ENCODE measurements at regions not wholly inside any gene's neighbourhood (a gene's known extent, or its start where the extent isn't known, plus 50 kb on each side); places are given as distances from the start of the nearest gene placed in this dataset.
"Not testable (repeated sequence)": the region's sequence is repeated elsewhere in the genome, so short reads cannot be mapped to it uniquely, and the experiment has no call there.

- no peak for DNase-seq (ENCODE audit: low spot score)
These were observed 55.4 kb upstream of the GRPR start for GRCh38 chrX:16067886-16068515.

- no peak for DNase-seq (ENCODE audit: low spot score)
These were observed 59.4 kb upstream of the GRPR start for GRCh38 chrX:16063921-16064320.

- no peak for DNase-seq (ENCODE audit: low spot score)
These were observed 60.2 kb upstream of the GRPR start for GRCh38 chrX:16063141-16063540.

DNA sequence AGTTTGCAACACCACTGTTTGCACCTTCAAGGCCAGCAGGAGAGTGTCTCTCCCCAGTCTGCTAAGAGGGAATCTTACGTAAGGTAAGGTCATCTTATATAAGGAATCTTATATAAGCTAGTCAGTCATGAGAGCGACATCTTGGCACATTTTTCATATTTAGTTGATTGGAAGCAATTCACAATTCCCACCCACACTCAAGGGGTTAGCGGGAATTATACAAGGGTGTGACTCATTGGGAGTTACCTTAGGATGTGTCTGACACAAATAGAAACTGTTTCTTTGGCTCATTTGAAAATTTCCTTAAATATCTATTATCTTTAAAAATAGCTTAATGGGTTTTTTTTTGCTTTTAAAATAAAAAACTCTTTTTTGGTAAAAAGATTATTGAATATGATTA is 62.1 kb upstream of the GRPR start:
- no peak for DNase-seq (ENCODE audit: low spot score)

- DNase-seq (ENCODE audit: low spot score): no peak
These were observed 63.1 kb upstream of the GRPR start for GRCh38 chrX:16060252-16060651.

- DNase-seq (ENCODE audit: low spot score): not testable (repeated sequence)
These were observed 74.2 kb upstream of the GRPR start for GRCh38 chrX:16049126-16049525.

DNA sequence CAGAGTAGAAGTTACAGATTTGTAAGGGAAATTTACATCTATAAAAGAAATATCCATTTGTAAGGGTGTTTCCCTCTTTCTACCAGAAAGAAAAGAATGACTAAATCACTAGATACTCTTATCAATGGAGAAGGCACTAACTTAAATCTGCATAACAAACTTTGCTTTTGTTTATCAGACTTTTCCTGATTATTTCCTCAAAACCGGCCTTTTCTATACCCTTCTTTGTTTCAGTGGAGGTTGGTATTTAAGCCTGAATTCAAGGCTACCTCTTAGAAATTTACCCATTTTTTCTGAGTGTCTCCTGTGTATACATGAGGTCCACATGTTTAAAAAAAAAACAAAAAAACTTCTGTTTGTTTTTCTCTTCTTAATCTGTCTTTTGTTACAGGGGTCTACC is 80.4 kb upstream of the GRPR start:
- no peak for DNase-seq (ENCODE audit: low spot score)

DNA sequence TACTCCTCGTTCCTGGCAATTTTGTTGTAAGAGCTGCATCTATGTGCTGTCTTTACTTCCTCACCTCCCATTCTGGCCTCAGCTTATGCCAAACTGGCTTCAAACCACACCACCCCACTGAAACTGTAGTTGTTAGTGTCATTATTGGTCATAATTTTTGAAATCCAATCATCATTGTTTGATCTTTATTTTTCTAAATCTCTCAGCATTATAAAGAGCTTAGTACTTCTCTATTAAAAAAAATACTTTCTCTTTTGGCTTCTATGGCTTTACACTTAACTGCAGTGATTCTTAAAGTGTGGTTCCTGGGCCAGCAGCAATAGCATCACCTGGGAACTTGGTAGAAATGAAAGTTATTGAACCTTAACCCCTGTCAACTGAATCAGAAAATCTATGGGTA is 83.5 kb upstream of the GRPR start:
- DNase-seq (ENCODE audit: low spot score): no peak

DNA sequence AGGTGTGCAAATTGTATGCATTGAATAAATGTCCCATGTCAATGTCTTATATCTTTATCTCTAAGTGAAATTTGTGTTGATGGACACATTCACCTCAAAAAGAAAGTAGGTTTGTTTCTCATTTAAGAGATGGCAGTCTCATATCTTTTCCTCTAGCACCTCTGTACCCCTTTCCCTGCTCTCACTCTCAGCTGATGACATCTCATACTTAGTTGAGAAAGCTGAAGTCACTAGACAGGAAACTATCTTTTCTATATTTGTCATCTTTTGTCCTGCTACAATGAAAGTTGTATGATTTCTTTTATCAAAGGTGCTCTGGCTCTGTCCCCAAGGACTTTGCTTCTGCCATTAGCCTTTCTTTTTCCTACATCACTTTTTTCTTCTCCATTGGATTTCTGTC is 84.0 kb upstream of the GRPR start:
- no peak for DNase-seq (ENCODE audit: low spot score)

GRCh38 chrX:16033331-16033730 is 90.0 kb upstream of the GRPR start:
- DNase-seq (ENCODE audit: low spot score): no peak

DNA sequence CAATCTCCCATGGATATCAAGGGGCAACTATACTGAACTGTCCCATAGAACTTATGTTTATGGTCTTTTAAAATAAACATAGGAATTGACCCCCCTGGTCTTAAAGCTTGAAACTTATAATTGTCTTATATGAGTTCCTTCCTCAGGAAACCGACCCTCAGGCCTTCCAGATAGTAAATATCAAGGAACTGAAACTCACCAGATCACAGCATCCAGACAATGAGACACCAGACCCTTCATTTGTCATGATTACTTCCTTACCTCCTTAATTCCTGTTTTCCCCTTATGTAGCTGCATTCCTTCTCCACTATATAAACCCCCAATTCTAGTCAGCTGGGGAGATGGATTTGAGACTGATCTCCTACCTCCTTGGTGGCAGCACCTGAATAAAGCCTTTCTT is 94.8 kb upstream of the GRPR start:
- DNase-seq (ENCODE audit: low spot score): no peak

- no peak for DNase-seq (ENCODE audit: low spot score)
These were observed 99.3 kb upstream of the GRPR start for GRCh38 chrX:16023790-16024734.

GRCh38 chrX:16022580-16023200 is 100.7 kb upstream of the GRPR start:
- no peak for DNase-seq (ENCODE audit: low spot score)

GRCh38 chrX:16018291-16018690 is 105.1 kb upstream of the GRPR start:
- DNase-seq (ENCODE audit: low spot score): no peak

DNA sequence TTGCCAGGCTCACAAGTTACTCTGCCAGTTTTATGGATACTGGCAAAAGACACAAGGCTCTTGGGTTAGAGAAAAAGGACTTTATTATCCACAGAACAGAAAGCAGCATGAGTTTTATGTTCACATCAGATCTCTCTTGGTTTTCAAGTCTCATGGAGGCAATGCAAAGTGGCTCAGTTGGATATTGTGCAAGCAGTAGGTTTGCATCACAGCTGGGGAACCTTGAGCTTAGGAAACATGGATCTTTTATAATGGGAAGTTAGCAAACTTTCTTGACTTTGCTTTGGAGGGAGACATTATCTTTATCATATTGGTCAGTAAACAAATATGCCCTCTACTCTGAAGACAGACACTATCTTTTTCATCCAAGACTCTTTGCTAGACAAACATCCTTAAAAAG is 109.2 kb upstream of the GRPR start:
- DNase-seq (ENCODE audit: low spot score): no peak

GRCh38 chrX:16012250-16012649 is 111.1 kb upstream of the GRPR start:
- no peak for DNase-seq (ENCODE audit: low spot score)

DNA sequence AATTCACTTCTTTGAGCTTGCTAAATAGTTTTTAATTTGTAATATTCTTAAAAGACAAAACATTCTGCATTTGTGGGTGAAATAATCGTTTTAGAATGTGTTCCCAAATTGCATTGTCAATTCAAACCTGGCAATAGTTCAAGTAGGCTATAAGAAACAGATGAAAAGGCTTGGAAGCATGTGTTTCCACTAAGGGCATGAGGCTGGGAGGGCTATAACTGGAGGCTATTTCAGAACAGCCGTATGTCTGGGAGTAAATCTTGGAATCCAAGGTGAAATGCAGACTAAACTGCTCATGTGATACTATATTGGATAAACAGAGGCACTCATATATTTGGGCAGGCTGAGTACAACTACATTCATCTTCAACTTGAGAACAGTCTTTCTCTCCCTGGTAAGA is 117.4 kb upstream of the GRPR start:
- no peak for DNase-seq (ENCODE audit: low spot score)

- no peak for DNase-seq (ENCODE audit: low spot score)
These were observed 121.2 kb upstream of the GRPR start for GRCh38 chrX:16002185-16002584.

DNA sequence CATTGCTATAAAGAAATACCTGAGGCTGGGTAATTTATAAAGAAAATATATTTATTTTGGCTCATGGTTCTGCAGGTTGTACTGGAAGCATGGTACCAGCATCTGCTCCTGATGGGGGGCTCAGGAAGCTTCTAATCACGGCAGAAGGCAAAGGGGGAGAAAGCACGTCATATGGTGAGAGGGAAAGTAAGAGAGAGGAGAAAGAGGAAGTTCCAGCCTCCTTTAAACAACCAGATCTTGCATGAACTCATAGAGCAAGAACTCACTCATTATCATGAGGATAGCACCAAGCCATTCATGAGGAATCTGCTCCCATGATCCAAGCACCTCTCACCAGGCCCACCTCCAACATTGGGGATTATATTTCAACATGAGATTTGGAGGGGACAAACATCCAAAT is 125.0 kb upstream of the GRPR start:
- no peak for DNase-seq (ENCODE audit: low spot score)

- no peak for DNase-seq (ENCODE audit: low spot score)
These were observed 133.6 kb upstream of the GRPR start for GRCh38 chrX:15989716-15990115.

DNA sequence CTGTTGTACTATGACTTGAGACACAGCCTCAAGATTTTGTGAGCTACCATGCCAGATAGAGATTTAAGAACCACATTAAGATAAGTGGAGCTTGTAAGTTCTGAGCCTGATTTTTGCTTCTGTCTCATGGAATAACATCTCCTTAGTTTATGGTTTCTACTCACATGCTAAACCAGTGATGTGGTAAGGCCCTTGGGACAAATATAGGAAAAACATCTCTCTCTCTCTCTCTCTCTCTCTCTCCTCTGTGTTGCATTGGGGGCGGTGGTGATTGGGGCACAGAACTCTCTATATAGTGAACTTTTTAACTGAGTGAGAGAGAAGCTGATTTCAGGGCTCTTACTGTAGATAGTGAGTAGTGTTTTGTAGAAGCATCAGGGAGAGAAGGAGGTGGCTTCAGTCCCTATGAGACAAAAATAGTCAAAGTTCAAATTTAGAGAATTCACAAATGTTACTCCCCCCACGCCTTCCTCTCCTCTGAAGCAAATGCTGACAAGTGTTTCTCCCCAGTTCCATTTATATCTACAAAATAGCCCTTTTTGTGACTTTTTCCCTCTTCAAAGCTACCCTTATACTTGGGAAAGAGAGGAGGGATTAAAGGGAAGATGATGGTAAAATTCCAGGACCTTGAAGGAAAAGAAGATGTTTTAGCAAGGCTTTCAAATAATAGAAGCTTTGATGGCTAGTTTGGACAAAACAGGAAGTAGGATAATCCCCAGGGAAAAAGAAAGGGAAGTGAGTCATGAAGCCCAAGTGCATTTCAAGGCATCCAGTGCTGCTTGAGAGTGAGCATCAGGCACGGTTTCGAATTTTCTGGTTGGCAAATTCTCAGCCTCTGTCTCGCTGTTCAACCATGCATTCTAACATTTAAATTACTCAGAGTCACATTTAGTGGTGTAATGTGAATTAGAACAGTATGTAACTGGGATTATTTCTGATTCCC is 134.3 kb upstream of the AP1S2 start:
- peak; percentile 0 for DNase-seq (ENCODE audit: low spot score)

- DNase-seq (ENCODE audit: low spot score): no peak
These were observed 131.3 kb upstream of the AP1S2 start for GRCh38 chrX:15985937-15986336.

Measured in cerebellar cortex (tissue), 1 donor.